HG03575 (cell line): ENCODE measurements at regions not wholly inside any gene's neighbourhood (a gene's known extent, or its start where the extent isn't known, plus 50 kb on each side); places are given as distances from the start of the nearest gene placed in this dataset.

ENCODE experiments used
- ATAC-seq: cut with Tn5 transposase; IDR thresholded peaks from one replicate; pipeline ENCODE4 v1.9.1; 2021; ENCODE audit not compliant: unreplicated experiment, insufficient number of reproducible peaks, low FRiP score; ENCODE audit errors: extremely low read depth

GRCh38 chr17:72425133-72425793 lies 304.4 kb downstream of the SOX9 start:
- ATAC-seq = no peak

GRCh38 chr17:72425794-72426168 lies 305.0 kb downstream of the SOX9 start:
- no peak for ATAC-seq

GRCh38 chr17:72426321-72426720 lies 305.5 kb downstream of the SOX9 start:
- ATAC-seq = no peak

- ATAC-seq = no peak
Measured at GRCh38 chr17:72426948-72427760, 306.3 kb downstream of the SOX9 start.

- ATAC-seq = no peak
Measured at GRCh38 chr17:72427761-72428109, 306.9 kb downstream of the SOX9 start.

GRCh38 chr17:72429066-72429638 lies 308.3 kb downstream of the SOX9 start:
- ATAC-seq = no peak

- ATAC-seq = no peak
Measured at GRCh38 chr17:72430611-72431432, 310.0 kb downstream of the SOX9 start.

- no peak for ATAC-seq
Measured at GRCh38 chr17:72432143-72432621, 311.4 kb downstream of the SOX9 start.

GRCh38 chr17:72432881-72433280 lies 312.1 kb downstream of the SOX9 start:
- ATAC-seq = no peak

- no peak for ATAC-seq
Measured at GRCh38 chr17:72433797-72434196, 313.0 kb downstream of the SOX9 start.

- ATAC-seq = no peak
Measured at GRCh38 chr17:72434581-72434980, 313.8 kb downstream of the SOX9 start.

- ATAC-seq = no peak
Measured at GRCh38 chr17:72434991-72435618, 314.3 kb downstream of the SOX9 start.

- ATAC-seq = no peak
Measured at GRCh38 chr17:72438783-72439182, 318.0 kb downstream of the SOX9 start.

- no peak for ATAC-seq
Measured at GRCh38 chr17:72439893-72440502, 319.2 kb downstream of the SOX9 start.

GRCh38 chr17:72440961-72441360 lies 320.1 kb downstream of the SOX9 start:
- no peak for ATAC-seq

- no peak for ATAC-seq
Measured at GRCh38 chr17:72441909-72442308, 321.1 kb downstream of the SOX9 start.

- ATAC-seq = no peak
Measured at GRCh38 chr17:72444517-72445054, 323.8 kb downstream of the SOX9 start.
